ENCODE measurements at regions not wholly inside any gene's neighbourhood (a gene's known extent, or its start where the extent isn't known, plus 50 kb on each side); places are given as distances from the start of the nearest gene placed in this dataset.

DNA sequence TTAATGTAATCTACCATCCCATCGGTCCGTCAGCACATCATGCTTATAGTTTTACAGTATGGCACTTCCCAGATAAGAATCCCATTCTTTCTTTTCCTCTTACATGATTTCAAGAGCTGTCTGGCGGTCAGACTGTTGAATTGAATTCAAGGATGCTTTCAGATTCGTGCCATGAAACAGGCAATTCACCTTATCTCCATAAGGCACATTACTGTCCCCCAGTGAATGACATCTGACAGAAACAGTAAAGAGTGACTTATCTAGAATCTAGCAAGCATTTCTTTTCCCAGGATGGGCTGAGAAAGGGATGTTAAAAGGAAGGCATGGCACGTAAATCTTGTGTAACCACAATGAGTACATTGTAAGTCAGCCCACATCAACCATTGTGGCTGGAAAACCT lies 61.1 kb upstream of the SEM1 start:
- H3K27me3 ChIP-seq = no peaks in the 10 kb centered on the region
- H3K27ac ChIP-seq = no peak overlapping the region
- H3K9me3 ChIP-seq = no peaks in the 10 kb centered on the region
- no peaks in the 10 kb centered on the region for H3K4me1 ChIP-seq
- H3K4me3 ChIP-seq = no peak overlapping the region
- no peak for DNase-seq
- no peak for ATAC-seq
- intact Hi-C loops (cut with DNase I) = no loop called here
- H3K36me3 ChIP-seq = no peaks in the 10 kb centered on the region
- TF ChIP-seq, protein P1, sequence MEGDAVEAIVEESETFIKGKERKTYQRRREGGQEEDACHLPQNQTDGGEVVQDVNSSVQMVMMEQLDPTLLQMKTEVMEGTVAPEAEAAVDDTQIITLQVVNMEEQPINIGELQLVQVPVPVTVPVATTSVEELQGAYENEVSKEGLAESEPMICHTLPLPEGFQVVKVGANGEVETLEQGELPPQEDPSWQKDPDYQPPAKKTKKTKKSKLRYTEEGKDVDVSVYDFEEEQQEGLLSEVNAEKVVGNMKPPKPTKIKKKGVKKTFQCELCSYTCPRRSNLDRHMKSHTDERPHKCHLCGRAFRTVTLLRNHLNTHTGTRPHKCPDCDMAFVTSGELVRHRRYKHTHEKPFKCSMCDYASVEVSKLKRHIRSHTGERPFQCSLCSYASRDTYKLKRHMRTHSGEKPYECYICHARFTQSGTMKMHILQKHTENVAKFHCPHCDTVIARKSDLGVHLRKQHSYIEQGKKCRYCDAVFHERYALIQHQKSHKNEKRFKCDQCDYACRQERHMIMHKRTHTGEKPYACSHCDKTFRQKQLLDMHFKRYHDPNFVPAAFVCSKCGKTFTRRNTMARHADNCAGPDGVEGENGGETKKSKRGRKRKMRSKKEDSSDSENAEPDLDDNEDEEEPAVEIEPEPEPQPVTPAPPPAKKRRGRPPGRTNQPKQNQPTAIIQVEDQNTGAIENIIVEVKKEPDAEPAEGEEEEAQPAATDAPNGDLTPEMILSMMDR (IDR thresholded peaks at IDR 0.05) = no peak

GRCh38 chr7:96772139-96772694 lies 62.6 kb upstream of the SEM1 start:
- DNase-seq = no peak
- Histone ChIP-seq H3K4me3 (no peak overlapping the region), H3K27me3 (no peaks in the 10 kb centered on the region), H3K9me3 (no peaks in the 10 kb centered on the region), H3K4me1 (no peaks in the 10 kb centered on the region), H3K36me3 (no peaks in the 10 kb centered on the region), H3K27ac (no peak overlapping the region)
- no peak for ATAC-seq
- intact Hi-C loops (cut with DNase I) = no loop called here
- TF ChIP-seq, protein P1 (IDR thresholded peaks at IDR 0.05) = no peak

- H3K27ac ChIP-seq = no peak overlapping the region
- H3K9me3 ChIP-seq = no peaks in the 10 kb centered on the region
- H3K4me3 ChIP-seq = no peak overlapping the region
- intact Hi-C loops (cut with DNase I) = no loop called here
- no peaks in the 10 kb centered on the region for H3K36me3 ChIP-seq
- ATAC-seq (no peak), DNase-seq (no peak)
- TF ChIP-seq, protein P1 (IDR thresholded peaks at IDR 0.05) = no peak
- H3K27me3 ChIP-seq = no peaks in the 10 kb centered on the region
- no peaks in the 10 kb centered on the region for H3K4me1 ChIP-seq
These were observed 63.8 kb upstream of the SEM1 start for GRCh38 chr7:96773483-96773882.

DNA sequence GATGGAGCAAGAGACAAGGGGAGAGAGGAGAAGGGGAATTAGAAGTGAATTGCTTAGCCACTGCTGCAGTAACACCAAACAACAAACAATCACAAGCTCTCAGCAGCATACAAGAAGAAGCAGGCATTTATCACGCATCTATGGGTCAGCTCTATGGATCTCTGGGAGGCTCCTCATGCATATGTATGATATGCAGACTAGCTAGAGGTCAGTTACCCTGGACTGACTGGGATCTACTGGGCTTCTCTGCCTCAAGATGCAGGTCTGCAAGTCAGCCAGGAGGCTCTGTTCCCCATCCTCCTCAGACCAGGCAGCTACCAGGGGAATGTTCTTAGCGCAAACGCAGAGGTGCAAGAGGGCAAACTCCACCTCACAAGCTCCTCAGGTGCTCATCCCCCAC lies 64.7 kb upstream of the SEM1 start:
- intact Hi-C loops (cut with DNase I) = no loop called here
- TF ChIP-seq, protein P1 (IDR thresholded peaks at IDR 0.05) = no peak
- H3K27ac ChIP-seq = no peak overlapping the region
- H3K27me3 ChIP-seq = no peaks in the 10 kb centered on the region
- H3K36me3 ChIP-seq = no peaks in the 10 kb centered on the region
- no peak overlapping the region for H3K4me3 ChIP-seq
- ATAC-seq (no peak), DNase-seq (no peak)
- no peaks in the 10 kb centered on the region for H3K4me1 ChIP-seq
- H3K9me3 ChIP-seq = no peaks in the 10 kb centered on the region

DNA sequence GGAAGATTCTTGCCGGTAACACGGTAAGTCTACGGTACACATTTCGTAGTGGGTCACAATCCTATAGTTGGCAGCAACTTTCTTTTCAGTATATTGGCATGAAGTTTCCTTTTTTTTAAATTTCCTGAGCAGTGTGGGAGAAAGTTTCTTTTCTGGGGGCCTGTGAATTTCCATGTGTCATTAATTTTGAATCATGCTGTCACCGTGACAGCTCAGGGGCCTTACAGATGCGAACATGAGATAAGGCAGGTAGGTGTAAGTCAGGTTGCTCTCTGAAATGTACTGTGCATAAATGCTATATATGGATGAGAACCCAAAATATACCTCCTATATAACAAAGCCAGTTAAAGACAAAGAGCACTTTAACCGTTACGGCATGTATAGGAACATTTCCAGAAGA lies 65.4 kb upstream of the SEM1 start:
- Histone ChIP-seq H3K4me3 (no peak overlapping the region), H3K36me3 (no peaks in the 10 kb centered on the region), H3K9me3 (no peaks in the 10 kb centered on the region), H3K27me3 (no peaks in the 10 kb centered on the region), H3K27ac (no peak overlapping the region), H3K4me1 (no peaks in the 10 kb centered on the region)
- TF ChIP-seq, protein P1 (IDR thresholded peaks at IDR 0.05) = no peak
- no peak for ATAC-seq
- intact Hi-C loops (cut with DNase I) = no loop called here
- DNase-seq = no peak

Data from left lung (tissue), 4 donors.